Stimulated activated CD4-positive, alpha-beta T cell treated with anti-CD3 and anti-CD28 coated beads, TNF-alpha, amount 100 ng/mL, for 48 hours (primary cell): ENCODE measurements at regions not wholly inside any gene's neighbourhood (a gene's known extent, or its start where the extent isn't known, plus 50 kb on each side); places are given as distances from the start of the nearest gene placed in this dataset.

Experiments
- DNase-seq, 3 donors: peaks; one replicate each; pipeline ENCODE4 v3.0.0-alpha.2; 2020; ENCODE audit warnings: low read depth in 3 of 3

- no peak for DNase-seq
Observed at GRCh38 chr9:87245271-87245670, 252.4 kb upstream of the DAPK1 start.

GRCh38 chr9:87247097-87247496, 250.6 kb upstream of the DAPK1 start:
- no peak for DNase-seq

- DNase-seq, result no peak
Observed at GRCh38 chr9:87249029-87249428, 248.6 kb upstream of the DAPK1 start.

GRCh38 chr9:87250205-87250604, 247.5 kb upstream of the DAPK1 start:
- no peak for DNase-seq

DNA sequence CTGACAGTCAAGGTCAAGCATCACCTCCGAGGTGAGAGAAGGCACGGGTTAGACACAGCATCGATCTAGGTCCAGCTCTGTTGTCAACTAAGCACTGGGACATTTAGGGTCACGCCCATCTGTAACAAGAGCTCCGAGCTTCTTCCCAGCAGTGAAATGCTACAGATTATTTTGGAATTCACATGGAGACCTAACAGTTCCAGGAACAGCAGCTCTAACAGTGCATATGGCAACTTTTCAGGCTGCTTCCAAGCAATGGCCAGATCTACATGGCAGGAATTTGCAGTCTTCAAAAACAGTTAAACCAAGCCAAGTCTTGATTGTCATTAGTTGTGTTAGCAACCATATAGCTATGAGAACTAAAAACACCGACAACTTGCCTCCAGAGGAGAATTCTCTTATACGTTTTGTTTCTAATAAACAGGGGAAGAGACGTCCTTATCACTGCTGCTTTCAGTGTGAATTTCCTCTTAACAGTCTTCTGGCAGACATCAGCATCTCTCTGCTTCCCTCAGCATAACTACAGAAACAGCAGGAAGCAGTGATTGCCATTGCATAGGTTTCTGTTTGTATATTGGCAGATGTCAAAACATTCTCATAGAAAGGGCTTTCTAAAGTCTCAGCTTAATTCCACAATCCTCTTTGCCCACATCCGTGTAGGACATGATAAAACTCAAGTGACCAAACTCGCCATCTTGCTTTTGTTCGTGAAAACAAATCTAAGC, 242.1 kb upstream of the DAPK1 start:
- DNase-seq, result no peak

DNA sequence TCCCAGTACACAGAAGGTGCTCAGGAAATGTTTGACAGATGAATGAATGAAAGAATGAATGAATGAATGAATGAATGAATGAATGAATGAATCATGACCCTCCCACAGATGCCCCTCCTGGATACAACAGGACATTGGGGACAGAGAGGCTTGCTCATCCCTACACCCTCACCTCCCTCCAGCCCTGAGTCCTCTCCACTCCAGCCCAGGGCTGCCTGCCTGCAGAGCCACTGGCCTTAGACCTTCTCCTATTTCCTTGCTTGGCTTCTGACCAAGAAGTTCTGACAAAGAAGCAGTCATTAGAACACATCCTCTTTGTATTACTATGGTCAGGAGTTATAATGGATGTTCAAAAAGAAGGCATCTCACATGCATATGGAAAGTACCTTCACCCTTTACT, 240.7 kb upstream of the DAPK1 start:
- no peak for DNase-seq

- DNase-seq, result no peak
Observed at GRCh38 chr9:87259543-87260518, 237.8 kb upstream of the DAPK1 start.

DNA sequence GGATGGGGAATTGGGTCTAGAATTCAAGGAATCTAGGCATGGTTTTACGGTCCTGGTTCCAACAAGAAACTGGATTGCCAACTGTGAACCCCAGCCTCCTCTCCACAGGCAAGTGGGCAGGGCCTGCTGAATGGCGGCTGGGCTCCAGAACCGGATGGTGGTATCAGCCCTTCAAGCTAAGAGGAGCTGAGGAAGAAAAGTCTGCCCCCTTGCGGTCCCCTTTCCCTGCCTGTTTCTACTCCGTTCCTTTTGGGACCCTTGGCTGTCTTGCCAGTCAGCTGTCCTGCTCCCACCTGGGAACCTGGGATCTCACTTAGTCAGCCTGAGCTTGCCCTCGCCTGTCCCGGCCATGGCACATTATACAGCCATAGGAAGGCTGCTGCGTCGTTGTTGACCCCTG, 234.4 kb upstream of the DAPK1 start:
- DNase-seq, result no peak

DNA sequence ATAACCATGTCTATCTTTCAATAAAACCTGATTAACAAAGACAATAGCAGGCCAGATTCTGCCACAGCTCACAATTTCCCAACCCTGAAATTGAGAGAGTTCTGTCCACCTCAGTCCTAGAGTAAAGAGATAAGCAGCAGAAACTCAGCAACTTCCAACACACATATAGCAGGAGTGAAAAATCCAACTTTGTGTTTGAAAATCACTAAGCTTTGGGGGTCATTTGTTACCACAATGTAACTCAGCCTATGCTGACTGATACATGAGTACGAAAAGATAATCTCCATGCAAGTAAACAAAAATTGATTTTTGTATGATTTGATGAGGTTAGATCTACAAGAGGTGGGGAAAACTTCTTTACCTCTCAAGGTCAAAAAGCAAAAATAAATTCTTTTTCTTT, 231.0 kb upstream of the DAPK1 start:
- DNase-seq, result no peak

DNA sequence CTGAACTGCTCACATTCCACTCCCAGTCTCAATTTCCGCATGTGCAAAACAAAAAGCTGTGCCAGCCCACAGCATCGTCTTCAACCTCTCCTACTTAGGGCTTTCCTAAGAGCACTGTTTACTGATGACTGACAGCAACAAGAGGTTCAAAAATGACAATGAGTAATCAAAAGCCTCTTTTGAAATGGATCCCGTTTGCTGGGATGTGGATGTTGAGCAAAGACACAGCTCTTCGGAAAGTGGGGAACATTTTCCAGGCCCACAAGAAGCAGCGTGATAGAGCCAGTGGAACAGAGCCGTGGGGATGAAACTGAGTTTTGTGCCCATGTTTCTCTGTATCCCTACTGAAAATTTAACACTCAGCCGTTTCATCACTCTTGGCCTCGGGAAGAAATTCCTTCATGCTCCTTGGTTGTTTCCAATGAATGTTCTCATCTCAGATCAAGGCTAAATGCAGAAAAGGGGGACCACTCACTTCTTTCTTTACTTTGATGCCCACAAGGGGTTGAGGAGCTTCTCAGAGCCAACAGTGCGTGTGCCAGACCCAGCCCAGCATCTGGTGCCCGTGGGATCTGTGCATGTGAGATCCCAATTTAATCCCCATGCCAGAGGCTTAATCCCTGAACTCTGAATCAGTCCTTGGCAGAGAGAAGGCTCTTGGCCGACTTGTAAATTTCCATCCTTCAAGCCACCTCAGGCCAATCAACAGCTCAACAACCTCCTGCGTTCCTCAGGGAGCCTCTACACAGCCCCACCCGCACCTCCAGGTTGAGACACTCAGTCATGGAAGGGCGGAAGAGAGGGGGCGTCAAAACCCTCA, 230.2 kb upstream of the DAPK1 start:
- no peak for DNase-seq

DNA sequence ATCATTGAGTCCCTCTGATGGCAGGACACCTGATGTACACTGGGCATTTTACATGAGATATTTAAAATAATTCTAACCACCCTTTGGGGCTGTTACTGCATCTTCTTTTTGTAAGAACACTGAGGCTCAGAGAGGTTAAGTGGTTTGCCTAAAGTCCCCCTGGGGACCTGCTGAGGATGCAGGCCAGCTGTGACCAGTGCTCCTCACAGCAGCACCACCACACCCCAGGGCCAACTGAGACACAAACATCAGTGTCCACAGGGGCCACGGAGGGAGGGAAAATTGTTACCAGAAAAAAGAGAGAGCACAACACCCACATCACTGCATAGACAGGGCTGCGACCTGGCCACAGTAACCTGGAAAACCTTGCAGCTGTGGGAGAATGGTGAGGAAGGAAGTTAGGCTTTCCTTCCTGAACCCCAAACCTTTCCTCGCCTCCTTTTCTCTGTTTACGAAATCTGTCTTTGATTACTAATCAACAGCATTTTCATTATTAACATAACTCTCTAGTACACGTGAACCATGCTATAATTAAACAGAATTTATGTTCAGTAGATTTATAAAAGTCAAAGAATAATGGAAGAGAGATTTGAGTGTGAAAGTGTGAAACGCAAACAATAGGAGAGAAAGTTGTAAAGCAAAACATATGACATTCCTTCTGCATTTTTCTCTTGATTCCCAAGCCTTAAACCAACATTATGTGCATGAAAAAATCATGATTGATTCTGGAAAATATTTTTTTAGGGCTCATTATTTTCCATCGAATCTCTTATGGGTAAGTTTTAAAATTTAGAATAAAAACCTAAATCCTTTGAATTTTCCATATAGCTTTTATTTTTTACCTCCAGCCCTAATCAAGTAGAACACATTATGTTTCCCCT, 228.1 kb upstream of the DAPK1 start:
- no peak for DNase-seq

- DNase-seq, result no peak
Observed at GRCh38 chr9:87270221-87270847, 227.3 kb upstream of the DAPK1 start.

DNA sequence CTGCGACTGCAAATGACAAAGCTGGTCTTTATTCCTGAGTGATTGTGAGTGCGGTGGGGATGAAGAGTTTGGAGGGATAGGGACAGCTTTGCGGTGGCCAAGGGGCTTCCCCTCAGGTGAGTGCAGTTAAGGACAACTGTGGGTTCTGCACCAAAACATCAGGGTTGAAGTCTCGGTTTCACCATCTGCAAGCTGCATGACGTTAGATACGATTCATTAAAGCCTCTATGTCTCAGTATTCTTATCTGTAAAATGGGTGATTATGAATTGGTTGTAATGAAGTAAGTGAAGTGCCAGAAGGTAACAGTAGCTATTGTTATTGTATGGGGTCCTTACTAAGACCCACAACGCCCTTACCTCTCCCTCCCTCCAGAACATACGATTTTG, 226.8 kb upstream of the DAPK1 start:
- no peak for DNase-seq

GRCh38 chr9:87271696-87272477, 225.8 kb upstream of the DAPK1 start:
- DNase-seq, result no peak

DNA sequence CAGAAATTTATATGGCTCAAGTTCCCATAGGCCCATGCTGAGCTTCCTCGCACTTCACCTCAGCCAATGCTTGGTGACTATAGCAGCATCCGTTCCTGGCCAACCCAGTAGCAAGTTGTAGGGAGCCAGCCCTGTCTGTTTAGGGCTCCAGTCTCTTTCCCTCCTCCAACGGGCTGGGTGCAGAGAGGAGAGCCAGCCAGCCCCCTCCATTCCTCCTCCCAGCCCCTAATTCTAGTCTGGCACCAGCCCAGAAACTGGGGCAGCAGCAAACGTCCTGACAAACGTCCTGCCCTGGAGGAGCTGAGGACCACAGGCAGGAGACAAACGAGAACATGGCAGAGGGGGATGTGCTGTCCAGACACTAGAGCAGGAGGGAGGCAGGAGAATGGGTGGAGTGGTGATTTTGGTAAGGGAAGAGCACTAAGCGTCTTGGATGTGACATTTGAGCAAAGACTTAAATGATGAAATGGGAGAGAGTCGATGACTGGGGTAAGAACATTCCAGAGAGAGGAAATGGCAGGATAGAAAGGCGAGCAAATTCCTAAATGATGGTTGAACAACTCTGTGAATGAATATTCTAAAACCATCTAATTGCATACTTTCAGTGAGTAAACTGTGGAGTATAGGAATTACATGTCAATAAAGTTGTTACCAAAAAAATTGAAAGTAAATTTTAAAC, 222.5 kb upstream of the DAPK1 start:
- no peak for DNase-seq

GRCh38 chr9:87276327-87276841, 221.3 kb upstream of the DAPK1 start:
- no peak for DNase-seq

DNA sequence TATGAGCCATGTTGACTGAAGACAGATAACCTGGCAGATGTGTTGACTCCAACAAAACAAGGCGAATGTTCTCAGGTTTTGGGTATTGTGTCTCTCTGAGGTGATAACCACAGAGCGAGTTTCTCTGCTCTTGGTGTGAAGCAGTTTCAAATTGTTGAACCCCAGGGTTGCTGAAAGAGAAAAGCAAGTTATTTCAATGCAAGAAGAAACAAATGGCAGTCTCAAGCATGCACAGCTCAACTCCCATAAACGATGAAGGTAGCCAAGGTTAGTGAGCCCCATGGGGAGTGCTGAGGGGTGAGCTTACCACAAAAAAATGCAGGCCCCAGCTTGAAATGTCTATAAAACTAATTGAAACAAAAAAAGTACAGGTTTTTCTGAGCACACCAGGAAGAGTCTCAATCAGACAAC, 220.8 kb upstream of the DAPK1 start:
- no peak for DNase-seq

DNA sequence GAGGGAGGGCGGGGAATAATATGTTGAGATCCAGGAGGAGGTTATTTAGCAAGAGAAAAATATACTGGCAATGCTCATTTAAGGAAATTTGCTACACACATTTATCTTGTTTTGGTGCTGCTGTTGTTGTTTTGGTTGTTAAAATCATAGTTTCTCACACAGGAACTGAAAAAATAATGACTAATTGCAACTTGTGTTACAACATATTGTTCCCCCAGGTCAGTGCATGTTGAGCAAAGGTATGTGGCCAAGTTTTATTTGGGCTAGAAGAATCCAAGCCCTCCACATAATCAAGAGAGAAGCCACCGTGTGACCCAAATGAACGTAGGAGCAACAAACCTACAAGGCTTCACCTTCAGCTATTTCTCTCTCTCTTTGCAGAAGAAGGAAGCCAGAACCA, 220.3 kb upstream of the DAPK1 start:
- no peak for DNase-seq
